Cerebellar cortex (tissue), 1 donor: ENCODE measurements at regions not wholly inside any gene's neighbourhood (a gene's known extent, or its start where the extent isn't known, plus 50 kb on each side); places are given as distances from the start of the nearest gene placed in this dataset.

Experiments
- DNase-seq: peaks from one replicate; pipeline ENCODE4 v3.0.0-alpha.2; 2015; ENCODE audit warnings: low spot score

- no peak for DNase-seq
Measured at GRCh38 chr20:22431419-22431818, 153.0 kb downstream of the FOXA2 start.

DNA sequence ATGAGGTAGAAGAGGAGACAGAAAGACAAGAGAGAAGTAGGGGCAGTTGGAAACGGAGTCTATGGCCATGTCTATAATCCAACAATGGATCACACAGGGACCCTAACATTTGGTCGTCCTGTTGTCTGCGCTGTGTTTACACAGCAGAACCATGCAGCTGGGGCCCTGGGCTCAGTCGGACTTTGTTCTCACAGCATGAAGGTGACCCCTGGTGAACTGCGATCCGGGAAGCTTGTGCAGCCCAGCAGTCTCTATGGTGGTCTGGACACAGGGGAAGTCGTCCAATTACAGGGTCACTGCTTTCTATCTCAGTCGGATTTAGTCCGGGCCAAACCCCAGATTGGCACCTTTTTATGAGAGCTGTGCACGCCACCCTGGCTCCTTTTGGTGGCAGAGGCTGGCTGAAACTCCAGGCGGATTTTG, 153.6 kb downstream of the FOXA2 start:
- no peak for DNase-seq

GRCh38 chr20:22430154-22430745, 154.1 kb downstream of the FOXA2 start:
- DNase-seq = no peak

DNA sequence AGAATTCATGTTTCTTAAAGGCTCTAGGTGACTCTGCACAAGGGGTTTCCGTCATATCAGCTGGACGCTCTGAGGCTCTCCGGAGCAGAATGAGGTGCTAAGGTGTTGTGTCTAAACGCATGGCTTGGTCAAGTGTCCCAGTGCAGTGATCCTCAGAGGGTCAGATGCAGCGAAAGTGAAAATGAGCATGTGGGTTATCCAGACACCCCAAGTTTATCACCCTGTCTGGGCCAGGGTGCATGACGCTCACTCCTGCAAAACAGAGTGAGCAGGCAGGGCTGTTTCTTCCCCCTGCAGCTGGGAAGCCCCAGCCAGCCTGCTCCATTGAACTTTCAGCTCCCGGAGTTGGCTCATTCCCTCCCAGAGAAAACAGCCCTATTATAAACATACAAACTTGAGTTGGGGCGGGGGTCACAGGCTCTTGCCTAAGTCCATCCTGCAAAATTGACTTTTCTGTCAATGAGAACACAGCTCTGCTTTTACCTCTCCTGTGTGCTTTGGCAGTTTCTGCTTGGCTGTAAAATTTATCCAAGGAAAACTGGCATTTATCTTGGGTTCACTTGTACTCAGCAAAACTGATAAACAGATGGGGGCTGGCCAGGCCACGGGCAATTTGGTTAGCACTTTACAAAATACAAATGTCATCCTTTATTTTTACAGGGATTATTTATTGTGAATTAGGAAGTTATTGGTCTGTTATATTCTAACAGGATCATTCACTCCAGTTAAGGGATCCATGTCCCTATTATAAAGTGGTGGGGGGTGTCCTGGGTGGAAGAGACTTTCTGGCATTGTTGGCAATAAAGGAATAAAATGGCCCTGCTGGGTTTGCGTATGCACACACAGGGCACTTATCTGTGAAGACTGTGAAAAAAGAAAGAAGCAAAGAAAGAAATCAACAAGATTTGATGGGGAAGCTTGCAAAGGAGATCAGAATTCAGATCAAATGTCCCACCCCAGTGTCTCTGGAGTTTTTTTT, 154.9 kb downstream of the FOXA2 start:
- no peak for DNase-seq

DNA sequence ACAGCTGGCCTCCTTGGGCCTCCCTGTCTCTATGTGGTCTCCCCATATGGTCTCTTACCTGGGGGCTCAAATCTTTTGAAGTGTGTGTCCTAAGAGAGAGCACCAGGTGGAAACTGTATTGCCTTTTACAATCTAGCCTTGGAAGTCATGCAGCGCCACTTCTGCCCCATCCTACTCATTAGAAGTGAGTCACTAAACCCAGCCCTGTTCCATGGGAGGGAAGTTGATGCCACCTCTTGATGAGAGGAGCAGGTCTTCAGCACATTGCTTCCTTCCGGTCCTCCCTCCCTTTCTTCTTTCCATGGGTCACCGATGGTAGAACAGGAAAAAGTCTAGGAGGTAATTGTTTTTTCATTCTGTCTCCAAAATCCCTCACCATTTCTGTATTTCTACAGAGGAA, 156.3 kb downstream of the FOXA2 start:
- no peak for DNase-seq

- no peak for DNase-seq
Measured at GRCh38 chr20:22426772-22427171, 157.6 kb downstream of the FOXA2 start.

GRCh38 chr20:22425344-22426295, 158.8 kb downstream of the FOXA2 start:
- no peak for DNase-seq

DNA sequence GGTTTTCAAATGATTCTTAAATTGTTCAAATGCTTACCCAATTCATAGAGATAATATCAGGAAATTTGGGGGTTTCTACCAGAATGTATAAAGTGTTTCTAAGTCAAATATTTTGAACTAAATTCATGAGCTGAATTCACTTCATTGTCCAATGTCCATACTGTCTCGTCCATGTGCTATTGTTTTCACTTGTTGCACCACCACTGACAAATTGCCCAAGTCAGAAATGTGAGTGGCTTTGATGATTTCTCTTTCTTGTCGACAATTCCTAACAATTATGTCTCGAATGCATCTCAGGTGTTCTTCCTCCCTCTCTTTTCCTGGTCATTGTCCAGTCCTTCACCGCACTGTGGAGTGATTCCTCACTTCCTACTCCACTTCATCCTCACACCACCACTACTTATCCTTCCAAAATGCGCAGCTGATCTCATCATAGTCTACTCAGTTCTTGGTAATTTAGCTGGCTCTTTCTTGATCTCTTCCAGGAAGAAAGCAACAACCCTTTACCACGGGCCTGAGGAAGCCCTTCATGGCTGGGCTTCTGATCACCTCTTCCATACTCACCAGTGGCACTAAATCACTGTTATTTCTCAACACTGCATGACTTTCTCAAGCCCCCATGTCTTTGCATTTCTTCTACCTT, 161.1 kb downstream of the FOXA2 start:
- no peak for DNase-seq

GRCh38 chr20:22420116-22420598, 164.2 kb downstream of the FOXA2 start:
- no peak for DNase-seq

DNA sequence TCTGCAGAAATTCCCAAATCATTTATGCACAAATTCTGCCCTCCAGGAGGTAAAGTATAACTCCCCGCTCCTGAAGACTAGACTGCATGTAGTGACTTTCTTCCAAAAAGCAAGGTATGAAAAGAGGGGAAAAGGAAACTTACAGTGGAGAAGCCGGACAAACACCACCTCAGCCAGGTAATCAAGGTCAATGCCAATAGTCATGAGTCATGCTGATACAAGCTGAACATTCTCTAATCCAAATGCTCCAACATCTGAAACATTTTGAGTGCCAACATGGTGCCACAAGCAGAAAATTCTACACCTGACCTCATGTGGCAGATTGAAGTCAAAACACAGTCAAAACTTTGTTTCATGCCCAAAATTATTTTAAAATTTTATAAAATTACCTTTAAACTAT, 165.6 kb downstream of the FOXA2 start:
- DNase-seq = no peak

GRCh38 chr20:22414305-22414742, 170.0 kb downstream of the FOXA2 start:
- DNase-seq = no peak

GRCh38 chr20:22412977-22413868, 171.1 kb downstream of the FOXA2 start:
- no peak for DNase-seq

DNA sequence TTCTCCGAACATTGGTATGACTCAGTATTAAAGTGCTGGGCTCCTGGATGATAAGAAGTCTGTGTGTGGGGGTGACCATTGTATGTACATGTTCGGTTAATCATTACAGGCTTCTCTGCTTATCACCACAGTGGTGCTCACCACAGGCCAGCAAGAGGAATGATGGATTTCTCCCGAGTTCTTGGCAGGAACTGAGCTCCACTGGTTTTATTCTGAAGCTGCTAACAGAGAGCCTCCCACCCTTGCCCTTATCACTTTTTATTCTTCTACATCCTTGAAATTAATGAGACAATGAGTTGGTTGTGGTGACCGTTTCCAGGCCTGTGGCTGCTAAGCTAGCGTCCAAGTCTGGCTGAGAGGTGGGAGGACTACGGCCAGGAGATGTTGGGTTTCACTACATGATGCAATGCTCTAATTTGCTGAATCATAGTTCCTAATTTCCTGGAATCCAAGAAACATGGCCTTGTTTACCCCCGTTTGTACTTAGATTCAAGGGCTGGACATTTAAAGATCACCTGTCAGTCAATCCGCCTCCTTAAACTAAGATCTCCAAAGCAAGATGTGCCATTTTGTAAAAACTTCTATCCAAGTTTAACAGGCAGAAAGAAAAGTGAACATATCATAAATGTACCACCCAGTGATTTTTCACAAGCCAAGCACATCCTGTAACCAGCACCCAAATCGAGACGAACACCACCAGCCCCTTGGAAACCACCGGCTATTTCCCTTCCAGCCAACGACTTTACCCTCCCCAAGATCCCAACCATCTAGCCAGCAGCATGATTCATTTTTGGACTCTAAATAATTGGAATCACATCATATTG, 172.5 kb downstream of the FOXA2 start:
- no peak for DNase-seq

- DNase-seq = no peak
Measured at GRCh38 chr20:22411286-22411626, 173.1 kb downstream of the FOXA2 start.

- DNase-seq = no peak
Measured at GRCh38 chr20:22410556-22411130, 173.7 kb downstream of the FOXA2 start.

GRCh38 chr20:22408521-22409402, 175.6 kb downstream of the FOXA2 start:
- DNase-seq = no peak

- no peak for DNase-seq
Measured at GRCh38 chr20:22407237-22408193, 176.9 kb downstream of the FOXA2 start.
